T-helper 17 cell (primary cell): ENCODE measurements at regions not wholly inside any gene's neighbourhood (a gene's known extent, or its start where the extent isn't known, plus 50 kb on each side); places are given as distances from the start of the nearest gene placed in this dataset.
"Not testable (repeated sequence)": the region's sequence is repeated elsewhere in the genome, so short reads cannot be mapped to it uniquely, and the experiment has no call there.

ENCODE experiments used
- ATAC-seq: fragments of 150-1000 bp; cut with Tn5 transposase; 2 replicates; pipeline ENCODE4 v1.10.0; 2021; ENCODE audit warnings: mild to moderate bottlenecking, moderate library complexity
- DNase-seq, 3 donors: peaks; one replicate each; pipeline versions ENCODE4 v3.0.0 to v3.0.0-alpha.2; 2020 to 2021
- H3K9me3 ChIP-seq: one replicate; pipeline ENCODE4 v1.7.0; 2013; ENCODE audit warnings: low read length, mild to moderate bottlenecking; ENCODE audit not compliant: control insufficient read depth, poor library complexity, severe bottlenecking
- H3K27ac Mint-ChIP-seq: one replicate; pipeline ENCODE4 v1.8.0; 2022; ENCODE audit warnings: mild to moderate bottlenecking, moderate library complexity, mixed read lengths
- H3K27me3 Mint-ChIP-seq: one replicate; pipeline ENCODE4 v1.8.0; 2022; ENCODE audit warnings: mixed read lengths
- H3K36me3 Mint-ChIP-seq: one replicate; pipeline ENCODE4 v1.8.0; 2022; ENCODE audit warnings: low read depth, mixed read lengths
- H3K4me1 Mint-ChIP-seq: one replicate; pipeline ENCODE4 v1.8.0; 2022; ENCODE audit warnings: mild to moderate bottlenecking, mixed read lengths
- H3K4me3 Mint-ChIP-seq: one replicate; pipeline ENCODE4 v1.8.0; 2022; ENCODE audit warnings: mild to moderate bottlenecking, moderate library complexity, mixed read lengths

- ATAC-seq: no peak
- Mint-ChIP-seq H3K27ac (no peak overlapping the region), H3K36me3 (no peaks in the 10 kb centered on the region), H3K27me3 (no peaks in the 10 kb centered on the region), H3K4me3 (no peak overlapping the region), H3K4me1 (no peaks in the 10 kb centered on the region)
- peaks cover 4% of the 10 kb centered on the region for H3K9me3 ChIP-seq
- DNase-seq: no peak
These were observed 603.9 kb downstream of the TRHDE start for GRCh38 chr12:72876092-72876491.

GRCh38 chr12:72888693-72889092, 616.5 kb downstream of the TRHDE start:
- H3K27me3 Mint-ChIP-seq: no peaks in the 10 kb centered on the region
- H3K36me3 Mint-ChIP-seq: no peaks in the 10 kb centered on the region
- H3K4me3 Mint-ChIP-seq: no peak overlapping the region
- no peaks in the 10 kb centered on the region for H3K9me3 ChIP-seq
- no peak overlapping the region for H3K27ac Mint-ChIP-seq
- no peaks in the 10 kb centered on the region for H3K4me1 Mint-ChIP-seq
- no peak for DNase-seq
- no peak for ATAC-seq

GRCh38 chr12:72889791-72890190, 617.6 kb downstream of the TRHDE start:
- Mint-ChIP-seq H3K4me3 (no peak overlapping the region), H3K27me3 (no peaks in the 10 kb centered on the region), H3K4me1 (no peaks in the 10 kb centered on the region), H3K27ac (no peak overlapping the region), H3K36me3 (no peaks in the 10 kb centered on the region)
- H3K9me3 ChIP-seq: no peaks in the 10 kb centered on the region
- DNase-seq: no peak
- no peak for ATAC-seq

GRCh38 chr12:72901685-72902084, 629.5 kb downstream of the TRHDE start:
- no peaks in the 10 kb centered on the region for H3K9me3 ChIP-seq
- ATAC-seq: no peak
- Mint-ChIP-seq H3K27ac (no peak overlapping the region), H3K27me3 (no peaks in the 10 kb centered on the region), H3K4me1 (no peaks in the 10 kb centered on the region), H3K36me3 (no peaks in the 10 kb centered on the region), H3K4me3 (no peak overlapping the region)
- DNase-seq: no peak

DNA sequence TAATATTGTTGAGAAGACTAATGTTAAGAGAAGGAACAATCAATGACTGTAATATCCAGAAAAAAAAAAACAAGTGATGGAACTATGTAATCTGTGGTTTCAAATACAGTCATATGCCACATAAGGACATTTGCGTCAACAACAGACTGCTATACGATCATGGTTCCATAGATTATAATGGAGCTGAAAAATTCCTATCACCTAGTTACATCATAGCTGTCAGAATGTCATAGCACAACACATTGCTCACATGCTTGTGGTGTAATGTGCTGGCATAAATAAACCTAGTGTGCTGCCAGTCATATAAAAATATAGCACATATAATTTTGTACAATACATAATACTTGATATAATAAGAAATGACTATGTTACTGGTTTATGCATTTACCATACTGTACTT, 653.5 kb downstream of the TRHDE start:
- H3K27ac Mint-ChIP-seq: no peak overlapping the region

GRCh38 chr12:72931838-72932237, 659.7 kb downstream of the TRHDE start:
- ATAC-seq, H3K4me3 Mint-ChIP-seq, H3K9me3 ChIP-seq: not testable (repeated sequence)

More for the DNA sequence above, 653.5 kb downstream of the TRHDE start:
- no peak overlapping the region for H3K4me3 Mint-ChIP-seq
- H3K4me1 Mint-ChIP-seq: no peaks in the 10 kb centered on the region
- no peaks in the 10 kb centered on the region for H3K27me3 Mint-ChIP-seq
- DNase-seq (no peak), ATAC-seq (no peak)
- H3K9me3 ChIP-seq: no peaks in the 10 kb centered on the region
- no peaks in the 10 kb centered on the region for H3K36me3 Mint-ChIP-seq

DNA sequence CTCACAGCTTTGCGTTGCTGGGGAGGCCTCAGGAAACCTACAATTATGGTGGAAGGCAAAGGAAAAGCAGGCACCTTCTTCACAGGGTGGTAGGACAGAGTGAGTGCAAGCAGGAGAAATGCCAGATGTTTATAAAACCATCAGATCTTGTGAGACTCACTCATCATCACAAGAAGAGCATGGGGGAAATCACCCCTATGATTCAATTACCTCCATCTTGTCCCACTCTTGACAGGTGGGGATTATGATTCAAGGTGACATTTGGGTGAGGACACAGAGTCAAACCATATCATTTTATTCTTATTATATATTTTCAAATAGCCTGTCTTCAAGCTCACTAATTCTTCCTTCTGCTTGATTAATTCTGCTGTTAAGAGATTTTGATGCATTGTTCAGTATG, 665.3 kb downstream of the TRHDE start:
- ATAC-seq: no peak
- Mint-ChIP-seq H3K27me3 (no peaks in the 10 kb centered on the region), H3K27ac (no peak overlapping the region), H3K4me3 (no peak overlapping the region), H3K4me1 (no peaks in the 10 kb centered on the region), H3K36me3 (no peaks in the 10 kb centered on the region)
- no peak for DNase-seq
- H3K9me3 ChIP-seq: peaks cover 2% of the 10 kb centered on the region

More at GRCh38 chr12:72931838-72932237, 659.7 kb downstream of the TRHDE start:
- H3K36me3 Mint-ChIP-seq, H3K4me1 Mint-ChIP-seq, H3K27me3 Mint-ChIP-seq, DNase-seq, H3K27ac Mint-ChIP-seq: not testable (repeated sequence)

GRCh38 chr12:72957454-72957853, 685.3 kb downstream of the TRHDE start:
- no peaks in the 10 kb centered on the region for H3K9me3 ChIP-seq
- Mint-ChIP-seq H3K27ac (no peak overlapping the region), H3K36me3 (no peaks in the 10 kb centered on the region), H3K4me3 (no peak overlapping the region), H3K27me3 (no peaks in the 10 kb centered on the region), H3K4me1 (no peaks in the 10 kb centered on the region)
- no peak for DNase-seq
- no peak for ATAC-seq

DNA sequence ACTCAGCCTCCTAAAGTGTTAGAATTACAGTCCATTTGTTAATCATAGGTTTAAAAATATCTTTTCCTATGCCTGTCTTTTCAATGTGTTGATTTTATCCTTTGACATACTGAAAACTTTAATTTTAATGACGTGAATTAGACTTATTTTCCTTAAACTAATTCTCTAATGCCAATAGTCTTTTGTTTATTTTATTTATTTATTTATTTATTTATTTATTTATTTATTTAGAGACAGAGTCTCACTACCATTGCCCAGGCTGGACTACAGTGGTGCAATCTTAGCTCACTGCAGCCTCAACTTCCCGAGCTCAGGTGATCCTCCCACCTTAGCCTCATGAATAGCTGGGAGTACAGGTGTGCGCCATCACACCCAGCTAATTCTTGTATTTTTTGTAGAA, 694.5 kb downstream of the TRHDE start:
- ATAC-seq (no peak), DNase-seq (no peak)
- H3K9me3 ChIP-seq: no peaks in the 10 kb centered on the region
- Mint-ChIP-seq H3K4me3 (no peak overlapping the region), H3K27ac (no peak overlapping the region), H3K4me1 (no peaks in the 10 kb centered on the region), H3K36me3 (no peaks in the 10 kb centered on the region), H3K27me3 (no peaks in the 10 kb centered on the region)

- H3K27me3 Mint-ChIP-seq: no peaks in the 10 kb centered on the region
These were observed 702.9 kb downstream of the TRHDE start for GRCh38 chr12:72974954-72975555.

DNA sequence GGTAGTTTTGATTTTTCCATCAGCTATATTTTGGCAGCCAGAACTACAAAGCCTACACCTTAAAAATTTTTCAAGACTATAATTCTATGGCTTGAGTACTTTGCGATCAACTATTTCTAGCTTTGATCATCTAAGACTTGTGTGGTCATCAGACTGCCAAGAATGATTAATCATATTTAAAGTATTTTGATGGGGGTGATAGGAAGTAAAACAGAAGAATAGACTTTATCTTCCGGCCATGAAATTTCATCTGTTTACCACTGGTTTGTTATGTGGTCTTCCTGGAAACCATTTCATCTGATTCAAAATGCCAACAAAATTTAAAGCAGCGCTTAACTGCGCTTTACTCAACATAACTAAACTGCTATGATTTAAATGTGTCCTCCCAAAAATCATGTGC, 706.8 kb downstream of the TRHDE start:
- ATAC-seq (no peak), DNase-seq (no peak)
- Mint-ChIP-seq H3K27ac (no peak overlapping the region), H3K4me3 (no peak overlapping the region), H3K36me3 (no peaks in the 10 kb centered on the region), H3K27me3 (no peaks in the 10 kb centered on the region), H3K4me1 (no peaks in the 10 kb centered on the region)
- H3K9me3 ChIP-seq: no peaks in the 10 kb centered on the region

More at GRCh38 chr12:72974954-72975555, 702.9 kb downstream of the TRHDE start:
- no peak overlapping the region for H3K27ac Mint-ChIP-seq
- ATAC-seq: no peak
- no peak for DNase-seq
- H3K4me3 Mint-ChIP-seq: no peak overlapping the region
- no peaks in the 10 kb centered on the region for H3K4me1 Mint-ChIP-seq
- H3K9me3 ChIP-seq: no peaks in the 10 kb centered on the region
- no peaks in the 10 kb centered on the region for H3K36me3 Mint-ChIP-seq

DNA sequence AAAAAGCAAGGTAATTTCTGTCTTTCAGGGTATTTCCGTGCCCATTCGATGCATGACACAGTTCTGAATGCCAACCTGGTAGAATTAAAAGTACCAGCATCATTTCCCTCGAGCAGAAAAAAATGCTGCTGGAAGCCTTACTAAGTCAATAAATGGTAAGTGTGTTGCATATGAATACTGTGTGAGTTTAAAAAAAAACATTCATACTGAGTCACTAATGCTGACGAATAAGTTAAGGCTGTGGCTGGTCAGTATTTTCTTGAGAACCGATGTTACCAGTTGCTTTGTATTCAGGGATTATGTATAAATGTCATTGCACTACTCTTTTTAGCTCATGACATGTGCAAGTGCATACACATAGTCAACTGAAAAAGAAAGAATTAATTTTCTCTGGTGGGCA, 710.2 kb downstream of the TRHDE start:
- Mint-ChIP-seq H3K4me3 (no peak overlapping the region), H3K4me1 (no peaks in the 10 kb centered on the region), H3K36me3 (no peaks in the 10 kb centered on the region), H3K27ac (no peak overlapping the region), H3K27me3 (no peaks in the 10 kb centered on the region)
- ATAC-seq (no peak), DNase-seq (no peak)
- no peaks in the 10 kb centered on the region for H3K9me3 ChIP-seq

DNA sequence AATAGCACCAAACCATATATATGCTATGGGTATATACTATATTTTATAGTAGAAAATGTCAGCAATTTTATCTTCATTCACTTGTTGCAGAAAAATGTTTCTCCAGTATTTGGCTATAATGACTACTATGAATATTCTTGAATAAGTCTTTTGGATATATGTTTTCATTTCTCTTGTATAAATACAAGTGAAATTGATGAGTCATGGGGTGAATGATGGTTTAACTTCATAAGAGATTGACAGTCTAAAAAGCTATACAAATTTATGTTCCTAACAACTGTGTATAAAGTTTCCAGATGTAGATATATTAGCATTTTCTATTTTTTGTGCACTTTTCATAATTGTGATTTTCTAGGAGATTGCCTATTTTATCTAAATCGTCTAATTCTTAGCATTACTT, 714.8 kb downstream of the TRHDE start:
- H3K27me3 Mint-ChIP-seq: no peaks in the 10 kb centered on the region
- DNase-seq: no peak
- H3K4me3 Mint-ChIP-seq: no peak overlapping the region
- no peak overlapping the region for H3K27ac Mint-ChIP-seq
- H3K9me3 ChIP-seq: no peaks in the 10 kb centered on the region
- ATAC-seq: no peak
- no peaks in the 10 kb centered on the region for H3K36me3 Mint-ChIP-seq
- no peaks in the 10 kb centered on the region for H3K4me1 Mint-ChIP-seq

- no peaks in the 10 kb centered on the region for H3K9me3 ChIP-seq
- no peaks in the 10 kb centered on the region for H3K36me3 Mint-ChIP-seq
- no peaks in the 10 kb centered on the region for H3K4me1 Mint-ChIP-seq
- H3K4me3 Mint-ChIP-seq: no peak overlapping the region
- DNase-seq (no peak), ATAC-seq (no peak)
- no peaks in the 10 kb centered on the region for H3K27me3 Mint-ChIP-seq
- H3K27ac Mint-ChIP-seq: no peak overlapping the region
These were observed 717.3 kb downstream of the TRHDE start for GRCh38 chr12:72989458-72989947.
